Stimulated activated naive B cell treated with anti-CD40 and anti-IgM and Interleukin-4, amounts not matched to agents 10 μg/mL and 1 μg/mL and 100 μg/mL, for 72 hours (primary cell): ENCODE measurements at regions not wholly inside any gene's neighbourhood (a gene's known extent, or its start where the extent isn't known, plus 50 kb on each side); places are given as distances from the start of the nearest gene placed in this dataset.

Source experiments
- ATAC-seq, 2 donors: fragments of 150-1000 bp; cut with Tn5 transposase; replicated peaks; 2 replicates each; pipeline ENCODE4 v1.10.0; 2021; ENCODE audit warnings: moderate library complexity in 1 of 2
- DNase-seq: peaks from one replicate; pipeline ENCODE4 v3.0.0; 2021
- H3K27ac Mint-ChIP-seq: one replicate; pipeline ENCODE4 v1.8.0; 2022; ENCODE audit warnings: mild to moderate bottlenecking, mixed read lengths
- H3K27me3 Mint-ChIP-seq, 2 donors: one replicate each; pipeline ENCODE4 v1.8.0; 2022; ENCODE audit warnings: mixed read lengths in 2 of 2
- H3K36me3 Mint-ChIP-seq, 2 donors: one replicate each; pipeline ENCODE4 v1.8.0; 2022; ENCODE audit warnings: mixed read lengths in 2 of 2, mild to moderate bottlenecking in 1 of 2
- H3K4me1 Mint-ChIP-seq, 2 donors: one replicate each; pipeline ENCODE4 v1.8.0; 2022; ENCODE audit warnings: mixed read lengths in 2 of 2, mild to moderate bottlenecking in 1 of 2
- H3K4me3 Mint-ChIP-seq, 2 donors: one replicate each; pipeline ENCODE4 v1.8.0; 2022; ENCODE audit warnings: mild to moderate bottlenecking in 2 of 2, mixed read lengths in 2 of 2, moderate library complexity in 1 of 2
- H3K9me3 Mint-ChIP-seq, 2 donors: one replicate each; pipeline ENCODE4 v1.8.0; 2022; ENCODE audit warnings: mixed read lengths in 2 of 2, mild to moderate bottlenecking in 1 of 2

DNA sequence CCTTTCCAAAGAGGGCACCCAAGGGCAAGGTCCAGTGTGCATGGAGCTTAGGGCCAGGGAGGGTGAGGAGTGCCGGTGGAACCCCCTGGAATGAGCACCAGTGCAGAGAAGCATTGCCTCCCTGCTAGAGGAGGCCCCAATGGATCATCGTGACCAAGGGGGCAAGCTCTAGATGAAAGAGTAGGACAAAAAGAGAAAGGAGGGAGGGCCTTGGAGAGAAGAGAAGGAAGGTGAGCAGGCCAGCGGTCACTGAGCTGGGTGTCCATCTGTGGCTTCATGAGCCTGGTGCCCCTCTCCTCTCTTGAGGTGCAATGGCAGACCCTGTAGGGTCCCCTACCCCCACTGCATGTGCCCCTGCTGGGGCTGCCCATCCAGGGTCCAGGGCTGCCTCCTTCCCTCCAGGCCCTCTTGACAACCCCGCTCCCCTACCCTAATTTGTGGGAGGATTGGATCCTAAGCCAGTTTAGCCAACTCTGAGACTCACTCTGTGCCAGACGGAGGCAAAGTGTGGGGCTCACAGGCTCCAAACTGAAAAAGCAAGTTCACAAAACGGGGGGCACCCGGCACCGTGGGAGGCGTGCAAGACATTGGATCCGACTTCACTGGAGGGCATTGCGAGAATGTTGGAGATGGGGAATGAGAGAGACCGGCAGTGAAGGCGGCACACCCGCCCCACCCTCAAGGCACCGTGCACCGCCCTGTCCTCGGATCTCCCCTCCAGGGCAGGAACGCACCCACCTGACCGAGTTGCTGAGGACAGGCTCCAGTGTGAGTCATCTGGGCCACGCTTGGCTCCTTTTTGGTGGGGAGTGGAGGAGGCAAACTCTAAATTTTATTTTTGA, 207.5 kb downstream of the KIF26A start:
- H3K36me3 Mint-ChIP-seq, result no peaks in the 10 kb centered on the region
- H3K27me3 Mint-ChIP-seq, result peaks cover 33 to 56% of the 10 kb centered on the region in 2 donors
- no peak for DNase-seq
- H3K27ac Mint-ChIP-seq, result no peak overlapping the region
- peaks cover 5 to 8% of the 10 kb centered on the region in 2 donors for H3K9me3 Mint-ChIP-seq
- H3K4me1 Mint-ChIP-seq, result no peaks in the 10 kb centered on the region
- H3K4me3 Mint-ChIP-seq, result no peak overlapping the region
- ATAC-seq, result no peak

DNA sequence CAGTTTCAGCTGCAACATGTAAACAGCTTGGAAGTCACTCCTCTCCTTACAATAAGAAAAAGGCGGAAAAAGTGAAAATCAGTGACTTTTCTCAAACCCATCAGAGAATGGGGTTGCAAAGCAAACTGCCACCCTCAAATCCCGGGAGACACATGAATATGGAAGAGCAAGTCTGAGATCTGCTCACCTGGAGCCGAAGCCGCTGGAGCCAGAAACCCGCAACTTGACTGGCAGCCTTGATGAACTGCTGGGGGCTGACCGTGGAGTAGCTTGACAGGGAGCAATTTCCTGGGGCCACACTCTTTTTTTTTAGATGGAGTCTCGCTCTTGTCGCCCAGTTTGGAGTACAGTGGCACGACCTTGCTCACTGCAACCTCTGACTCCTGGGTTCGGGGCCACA, 208.2 kb downstream of the KIF26A start:
- no peak for DNase-seq
- Mint-ChIP-seq H3K4me1 (no peaks in the 10 kb centered on the region), H3K36me3 (no peaks in the 10 kb centered on the region), H3K9me3 (peaks cover 4 to 8% of the 10 kb centered on the region in 2 donors), H3K4me3 (no peak overlapping the region), H3K27ac (no peak overlapping the region), H3K27me3 (peaks cover 31 to 54% of the 10 kb centered on the region in 2 donors)
- ATAC-seq, result no peak

DNA sequence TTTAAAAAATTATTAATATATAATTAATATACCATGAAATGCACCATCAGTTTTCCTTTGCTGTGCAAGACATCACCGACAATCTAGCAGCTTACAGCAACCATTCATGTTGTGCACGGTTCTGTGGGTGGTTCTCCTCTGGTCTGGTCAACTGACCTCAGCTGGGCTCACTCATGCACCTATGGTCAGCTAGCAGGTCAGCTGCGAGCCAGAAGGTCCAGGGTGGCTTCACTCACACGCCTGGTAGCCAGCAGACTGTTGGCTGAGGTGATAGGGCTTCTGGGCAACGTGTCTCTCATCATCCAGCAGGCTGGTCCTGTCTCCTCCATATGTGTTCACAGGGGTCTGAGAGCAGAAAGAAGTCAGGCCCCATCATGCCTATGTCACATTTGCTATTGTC, 210.4 kb downstream of the KIF26A start:
- Mint-ChIP-seq H3K9me3 (peaks cover 3 to 8% of the 10 kb centered on the region in 2 donors), H3K27me3 (peaks cover 41 to 48% of the 10 kb centered on the region in 2 donors), H3K4me3 (no peak overlapping the region), H3K4me1 (no peaks in the 10 kb centered on the region), H3K36me3 (no peaks in the 10 kb centered on the region), H3K27ac (no peak overlapping the region)
- ATAC-seq, result no peak
- no peak for DNase-seq

DNA sequence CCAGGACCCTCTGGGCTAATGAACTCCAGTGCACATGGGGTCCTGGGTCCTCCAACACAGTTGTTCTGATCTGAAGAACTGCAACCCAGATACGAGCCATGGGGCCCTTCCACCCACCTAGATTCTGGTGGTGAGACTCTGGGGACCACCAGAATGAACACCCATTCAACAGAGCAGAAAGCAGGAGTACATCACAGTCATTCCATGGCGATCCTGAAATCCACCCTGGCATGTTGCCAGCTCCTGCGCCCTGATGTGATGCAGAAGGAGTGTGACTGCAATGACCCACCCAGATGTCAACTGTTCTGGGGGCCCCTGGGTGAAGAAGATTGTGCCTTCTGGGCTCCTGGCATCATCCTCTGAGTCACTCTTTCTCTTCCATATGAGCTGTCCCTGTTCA, 211.6 kb downstream of the KIF26A start:
- H3K9me3 Mint-ChIP-seq, result peaks cover 3 to 8% of the 10 kb centered on the region in 2 donors
- H3K36me3 Mint-ChIP-seq, result no peaks in the 10 kb centered on the region
- no peaks in the 10 kb centered on the region for H3K4me1 Mint-ChIP-seq
- H3K4me3 Mint-ChIP-seq, result no peak overlapping the region
- ATAC-seq (no peak), DNase-seq (no peak)
- peaks cover 39 to 46% of the 10 kb centered on the region in 2 donors for H3K27me3 Mint-ChIP-seq
- no peak overlapping the region for H3K27ac Mint-ChIP-seq

DNA sequence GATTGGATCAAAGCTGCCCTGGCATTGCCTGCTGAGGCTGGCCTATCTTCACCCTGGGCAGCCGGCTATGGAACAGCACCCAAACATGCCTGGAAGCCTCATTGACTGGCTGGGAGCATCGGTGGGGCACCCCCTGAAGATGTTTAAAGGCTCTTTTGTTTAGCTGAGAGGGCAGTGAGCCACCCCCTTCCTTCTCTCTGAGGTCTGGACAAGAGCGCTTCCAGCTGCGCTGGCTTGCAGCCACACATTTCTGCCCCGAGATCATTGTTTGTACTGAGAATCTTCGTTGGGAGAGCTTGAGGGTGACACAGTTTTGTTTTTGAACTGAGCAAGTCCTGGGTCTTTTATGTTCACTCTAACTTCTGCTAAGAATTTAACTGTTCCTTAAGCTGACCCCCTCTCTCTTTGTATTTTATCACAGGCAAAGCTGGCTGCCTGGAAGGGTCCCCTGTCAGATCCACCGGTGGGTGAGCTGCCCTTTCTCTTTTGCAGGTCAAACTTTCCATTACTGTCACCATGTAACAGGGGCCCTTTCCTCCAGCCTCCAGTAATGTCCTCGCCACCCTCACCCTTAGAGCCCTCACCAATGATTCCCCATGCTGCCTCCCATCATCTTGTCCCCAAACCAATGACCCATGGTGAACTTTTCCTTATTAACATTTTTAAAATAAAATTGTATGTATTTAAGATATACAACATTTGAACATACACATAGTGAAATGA, 212.2 kb downstream of the KIF26A start:
- no peak for DNase-seq
- no peaks in the 10 kb centered on the region for H3K36me3 Mint-ChIP-seq

DNA sequence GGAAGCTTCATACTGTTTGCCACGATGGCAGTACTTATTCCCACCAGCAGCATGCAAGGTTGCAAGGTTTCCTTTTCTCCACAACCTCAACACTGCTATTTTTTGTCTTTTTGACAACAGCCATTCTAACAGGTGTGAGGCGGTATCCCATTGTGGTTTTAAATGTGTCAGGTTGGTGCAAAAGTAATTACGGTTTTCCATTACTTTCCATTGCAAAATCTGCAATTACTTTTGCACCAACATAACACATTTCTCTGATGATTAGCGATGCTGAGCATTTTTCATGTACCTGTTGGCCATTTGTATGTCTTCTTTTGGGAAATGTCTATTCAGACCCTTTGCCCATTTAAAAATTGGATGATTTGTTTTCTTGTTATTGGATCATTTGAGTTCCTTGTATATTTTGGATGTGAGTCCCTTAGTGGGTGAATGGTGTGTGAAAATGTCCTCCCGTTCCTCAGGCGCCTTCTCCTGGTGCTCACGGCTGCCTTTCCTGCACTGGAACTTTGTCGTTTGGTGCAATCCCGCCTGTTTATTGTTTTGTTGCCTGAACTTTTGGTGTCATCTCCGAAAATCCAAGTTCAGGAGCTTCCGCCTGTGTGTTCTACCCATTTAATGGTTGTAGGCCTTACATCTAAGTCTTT, 213.6 kb downstream of the KIF26A start:
- Mint-ChIP-seq H3K36me3 (no peaks in the 10 kb centered on the region), H3K27ac (no peak overlapping the region), H3K4me3 (no peak overlapping the region), H3K4me1 (no peaks in the 10 kb centered on the region), H3K27me3 (peaks cover 29 to 44% of the 10 kb centered on the region in 2 donors), H3K9me3 (peaks cover 3 to 8% of the 10 kb centered on the region in 2 donors)
- DNase-seq, result no peak
- no peak for ATAC-seq

More for the DNA sequence above, 212.2 kb downstream of the KIF26A start:
- Mint-ChIP-seq H3K27me3 (peaks cover 33 to 45% of the 10 kb centered on the region in 2 donors), H3K4me3 (no peak overlapping the region), H3K9me3 (peaks cover 3 to 8% of the 10 kb centered on the region in 2 donors), H3K27ac (no peak overlapping the region), H3K4me1 (no peaks in the 10 kb centered on the region)
- no peak for ATAC-seq

DNA sequence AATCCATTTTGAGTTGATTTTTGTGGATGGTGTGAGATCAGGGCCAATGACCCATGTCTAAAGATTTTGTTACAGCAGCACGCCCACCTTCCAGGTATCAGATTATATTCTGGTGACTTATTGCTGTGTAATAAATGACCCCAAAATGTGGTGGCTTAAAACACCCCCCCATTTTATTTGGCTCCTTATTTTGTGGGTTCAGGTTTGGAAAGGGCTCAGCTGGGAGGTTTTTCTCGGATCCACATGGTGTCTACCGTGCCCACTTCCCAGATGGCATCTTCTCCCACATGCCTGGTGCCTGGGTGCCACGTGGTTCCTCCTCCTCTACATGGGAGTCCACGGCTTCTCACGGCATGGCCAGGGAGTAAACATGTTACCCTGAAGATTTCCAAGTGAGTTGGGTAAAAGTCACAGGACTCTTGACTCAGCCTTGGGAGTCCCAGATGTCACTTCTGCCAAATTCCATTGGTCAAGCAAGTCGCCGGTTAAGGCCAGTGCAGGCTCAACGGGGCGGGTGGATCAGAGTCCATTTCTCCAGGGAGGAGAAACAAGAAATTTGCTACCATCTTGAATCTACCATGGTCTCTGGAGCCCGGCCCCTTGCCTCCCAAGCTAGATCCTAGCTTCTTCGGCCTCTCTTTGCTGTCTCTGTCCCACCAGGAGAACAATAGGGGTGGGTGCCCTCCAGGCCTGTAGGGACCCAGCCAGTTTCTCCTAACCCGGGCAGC, 214.3 kb downstream of the KIF26A start:
- H3K27me3 Mint-ChIP-seq, result peaks cover 26 to 40% of the 10 kb centered on the region in 2 donors
- H3K4me1 Mint-ChIP-seq, result no peaks in the 10 kb centered on the region
- H3K27ac Mint-ChIP-seq, result no peak overlapping the region
- H3K4me3 Mint-ChIP-seq, result no peak overlapping the region
- no peak for ATAC-seq
- H3K9me3 Mint-ChIP-seq, result peaks cover 3 to 8% of the 10 kb centered on the region in 2 donors
- no peak for DNase-seq
- no peaks in the 10 kb centered on the region for H3K36me3 Mint-ChIP-seq

DNA sequence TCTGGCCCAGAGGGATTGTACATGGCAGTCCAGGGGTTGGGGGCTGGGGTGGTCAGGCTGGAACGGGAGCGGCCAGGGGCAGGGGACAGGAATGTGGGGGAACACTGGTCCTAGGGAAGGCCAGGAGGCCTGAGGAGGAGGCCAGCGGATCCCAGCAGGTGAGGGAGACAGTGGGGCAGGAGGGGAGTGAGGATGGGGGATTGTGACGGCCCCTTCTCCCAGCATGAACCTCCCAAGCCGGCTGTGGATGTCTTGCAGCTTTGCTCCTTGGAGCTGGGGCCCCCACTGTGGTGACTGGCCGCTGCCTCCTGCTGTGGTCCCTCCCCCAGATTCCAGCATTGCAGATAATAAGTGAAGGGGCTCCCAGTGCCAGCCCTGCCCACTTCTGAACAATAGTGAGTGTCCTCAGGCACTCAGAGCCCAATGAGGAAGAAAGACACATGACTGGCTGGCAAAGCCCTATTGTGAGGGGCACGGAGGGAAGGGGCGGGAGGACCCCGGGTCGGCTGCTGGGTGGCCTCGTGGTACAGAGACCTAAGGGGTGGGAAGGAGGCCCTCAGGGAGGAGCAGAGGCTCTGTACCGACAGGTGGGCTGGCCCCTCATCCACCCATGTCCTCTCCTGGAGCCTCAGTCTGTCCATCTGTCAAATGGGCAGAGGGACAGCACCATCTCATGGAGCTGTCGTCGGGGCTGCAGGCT, 215.0 kb downstream of the KIF26A start:
- peaks cover 26 to 40% of the 10 kb centered on the region in 2 donors for H3K27me3 Mint-ChIP-seq
- no peaks in the 10 kb centered on the region for H3K4me1 Mint-ChIP-seq
- no peak overlapping the region for H3K27ac Mint-ChIP-seq
- no peaks in the 10 kb centered on the region for H3K36me3 Mint-ChIP-seq
- H3K9me3 Mint-ChIP-seq, result peaks cover 3 to 6% of the 10 kb centered on the region in 2 donors
- ATAC-seq, result no peak
- no peak for DNase-seq
- no peak overlapping the region for H3K4me3 Mint-ChIP-seq

DNA sequence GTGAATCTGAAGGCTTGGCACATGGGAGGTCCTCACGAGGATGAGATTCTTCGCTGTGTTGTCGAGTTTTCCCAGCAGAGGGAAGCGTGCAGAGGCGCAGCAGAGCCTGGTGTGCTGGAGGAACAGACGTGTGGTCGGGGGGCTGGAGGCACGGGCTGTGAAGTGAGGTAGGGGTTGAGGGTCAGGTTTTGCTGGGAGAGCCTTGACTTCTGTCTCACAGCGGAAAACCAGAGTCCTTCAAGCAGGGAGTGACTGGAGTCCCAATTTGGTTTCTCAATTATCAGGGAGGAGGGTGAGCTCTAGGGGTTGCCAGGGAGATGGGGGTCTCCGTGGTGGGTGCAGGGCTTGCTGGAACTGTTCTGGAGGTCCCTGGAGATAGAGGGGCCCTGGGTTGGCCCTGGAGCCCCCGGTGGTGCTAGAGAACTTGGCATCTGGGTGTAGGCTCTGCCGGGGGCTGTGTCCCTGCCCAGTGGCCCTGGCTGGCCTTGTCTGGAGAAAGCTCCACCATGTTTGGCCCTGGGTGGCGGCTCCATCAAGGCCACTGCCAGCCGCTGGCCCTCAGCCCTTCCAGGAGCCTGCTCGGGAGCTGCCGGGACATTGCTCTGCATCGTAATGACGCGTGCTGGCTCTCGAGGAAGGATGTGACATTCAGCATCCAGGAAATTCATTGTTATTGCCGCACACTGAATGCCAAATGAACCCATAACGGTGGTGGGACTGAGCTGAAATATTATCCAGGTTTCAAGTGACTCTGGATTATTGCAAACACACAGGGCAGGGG, 215.7 kb downstream of the KIF26A start:
- no peak for DNase-seq

DNA sequence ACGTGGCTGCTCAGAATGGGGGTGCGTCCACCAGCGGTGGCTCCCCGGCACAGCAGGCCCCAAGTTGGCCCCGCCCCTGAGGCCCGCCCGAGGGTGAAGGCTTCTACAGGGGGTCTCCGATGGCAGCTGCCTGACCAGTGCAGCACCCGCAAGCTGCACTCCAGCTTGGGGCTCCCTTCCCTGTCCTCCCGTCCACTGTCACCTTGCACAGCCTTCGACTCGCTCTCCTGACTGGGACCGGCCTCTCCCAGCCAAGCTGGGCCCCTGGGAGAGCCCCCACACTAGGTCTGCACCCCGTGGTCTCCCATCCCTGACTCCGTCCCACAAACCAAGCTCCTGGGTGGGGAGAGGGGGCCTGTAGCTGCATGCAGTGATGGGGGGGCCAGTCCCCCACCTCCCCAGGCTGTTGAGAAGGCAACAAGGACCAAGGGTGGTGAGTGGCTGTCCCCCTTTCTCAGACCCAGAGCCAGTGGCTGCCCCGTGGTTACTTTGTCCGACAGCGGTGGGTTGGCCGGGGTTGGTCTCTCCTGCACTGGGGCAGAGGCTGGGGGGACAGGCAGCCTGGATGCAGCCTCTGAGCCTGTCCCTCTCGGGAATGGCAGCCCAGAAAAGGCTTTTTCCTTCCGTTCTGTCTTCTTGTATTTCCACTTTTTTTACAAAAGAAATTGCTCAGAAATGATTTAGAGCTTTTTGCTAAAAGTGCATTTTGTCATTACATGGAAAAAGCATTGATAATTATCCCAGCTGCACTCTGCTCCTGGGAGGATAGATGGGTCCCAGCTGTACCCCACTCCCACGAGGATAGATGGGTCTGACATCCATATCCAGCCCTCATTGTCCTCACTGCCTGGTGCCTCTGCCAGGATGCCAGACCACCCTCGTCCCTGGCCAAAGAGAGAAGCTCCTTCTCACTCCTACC, 217.0 kb downstream of the KIF26A start:
- H3K36me3 Mint-ChIP-seq, result no peaks in the 10 kb centered on the region
- no peak for DNase-seq
- H3K4me3 Mint-ChIP-seq, result no peak overlapping the region
- H3K9me3 Mint-ChIP-seq, result peaks cover 3% of the 10 kb centered on the region in 2 donors
- H3K27ac Mint-ChIP-seq, result no peak overlapping the region
- no peak for ATAC-seq
- no peaks in the 10 kb centered on the region for H3K4me1 Mint-ChIP-seq
- peaks cover 26 to 40% of the 10 kb centered on the region in 2 donors for H3K27me3 Mint-ChIP-seq

More for the DNA sequence above, 215.7 kb downstream of the KIF26A start:
- H3K27ac Mint-ChIP-seq, result no peak overlapping the region
- no peaks in the 10 kb centered on the region for H3K4me1 Mint-ChIP-seq
- H3K27me3 Mint-ChIP-seq, result peaks cover 26 to 40% of the 10 kb centered on the region in 2 donors
- no peak overlapping the region for H3K4me3 Mint-ChIP-seq
- H3K9me3 Mint-ChIP-seq, result peaks cover 3 to 5% of the 10 kb centered on the region in 2 donors
- H3K36me3 Mint-ChIP-seq, result no peaks in the 10 kb centered on the region
- no peak for ATAC-seq

DNA sequence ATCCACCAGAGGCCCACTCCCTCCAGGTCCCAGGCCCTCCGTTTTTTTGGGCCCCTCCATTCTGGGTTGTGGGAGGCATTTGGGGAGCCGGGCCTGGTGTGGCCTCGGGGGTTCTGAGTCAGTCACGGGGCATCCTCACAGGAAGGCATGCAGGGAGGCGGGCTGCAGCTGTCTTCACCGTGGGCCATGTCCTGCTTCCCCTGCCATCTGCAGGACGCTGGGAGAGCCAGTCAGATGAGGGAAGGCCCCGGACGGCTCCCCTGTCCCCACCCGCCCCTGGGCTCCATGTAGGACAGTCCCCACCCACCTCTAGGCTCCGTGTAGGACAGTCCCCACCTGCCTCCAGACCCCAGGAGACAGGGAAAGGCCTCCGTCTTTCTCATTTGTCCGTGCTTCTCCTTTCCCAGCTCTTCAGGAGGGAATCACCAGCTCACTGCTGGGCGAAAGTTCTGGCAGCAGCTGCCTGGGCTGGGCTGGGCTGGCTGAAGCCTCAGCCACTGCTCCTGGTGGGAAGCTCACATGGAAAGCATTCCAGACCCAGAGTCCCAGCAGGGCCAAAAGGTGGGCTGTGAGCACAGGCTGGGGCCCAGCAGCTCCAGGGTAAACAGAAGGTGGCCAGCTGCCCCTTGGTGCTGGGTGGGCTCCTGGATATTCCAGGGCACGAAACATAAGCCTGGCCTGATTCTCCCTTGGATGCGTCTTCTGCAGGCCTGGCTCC, 217.8 kb downstream of the KIF26A start:
- DNase-seq (no peak), ATAC-seq (no peak)
- H3K4me3 Mint-ChIP-seq, result no peak overlapping the region
- H3K27me3 Mint-ChIP-seq, result peaks cover 26 to 40% of the 10 kb centered on the region in 2 donors
- no peaks in the 10 kb centered on the region for H3K4me1 Mint-ChIP-seq
- H3K9me3 Mint-ChIP-seq, result peaks cover 3% of the 10 kb centered on the region in 2 donors
- H3K36me3 Mint-ChIP-seq, result no peaks in the 10 kb centered on the region
- no peak overlapping the region for H3K27ac Mint-ChIP-seq
